Ishikawa (cell line): ENCODE measurements at regions not wholly inside any gene's neighbourhood (a gene's known extent, or its start where the extent isn't known, plus 50 kb on each side); places are given as distances from the start of the nearest gene placed in this dataset.

Experiments used
- CEBPB ChIP-seq: IDR thresholded peaks from 2 replicates; pipeline ENCODE4 v1.6.1; 2012
- CREB1 ChIP-seq: IDR thresholded peaks from 2 replicates; pipeline ENCODE4 v1.6.1; 2012; ENCODE audit warnings: low read depth
- EP300 ChIP-seq: IDR thresholded peaks from 2 replicates; pipeline ENCODE4 v1.6.1; 2012; ENCODE audit warnings: borderline replicate concordance
- FOXM1 ChIP-seq: IDR thresholded peaks from 2 replicates; pipeline ENCODE4 v1.6.1; 2012; ENCODE audit warnings: low read depth, borderline replicate concordance
- MAX ChIP-seq: IDR thresholded peaks from 2 replicates; pipeline ENCODE4 v1.6.1; 2012
- NFIC ChIP-seq: IDR thresholded peaks from 2 replicates; pipeline ENCODE4 v1.6.1; 2012
- RAD21 ChIP-seq: IDR thresholded peaks from 2 replicates; pipeline ENCODE4 v1.6.1; 2012; ENCODE audit warnings: low read depth
- TAF1 ChIP-seq: IDR thresholded peaks from 2 replicates; pipeline ENCODE4 v1.6.1; 2012; ENCODE audit warnings: low read depth, mild to moderate bottlenecking
- TCF12 ChIP-seq: IDR thresholded peaks from 2 replicates; pipeline ENCODE4 v1.6.1; 2012; ENCODE audit warnings: low read depth
- TEAD4 ChIP-seq: IDR thresholded peaks from 2 replicates; pipeline ENCODE4 v1.6.1; 2012
- YY1 ChIP-seq: IDR thresholded peaks from 2 replicates; pipeline ENCODE4 v1.6.1; 2012; ENCODE audit warnings: low read depth
- ZBTB7A ChIP-seq: IDR thresholded peaks from 2 replicates; pipeline ENCODE4 v1.6.1; 2012; ENCODE audit warnings: low read depth
- TF ChIP-seq, protein P1 (sequence below): IDR thresholded peaks from 2 replicates; pipeline ENCODE4 v1.6.1; 2012
- TF ChIP-seq, protein P2 (sequence below): IDR thresholded peaks from 2 replicates; pipeline ENCODE4 v1.6.1; 2012; ENCODE audit warnings: low read depth, mild to moderate bottlenecking

GRCh38 chr13:50153401-50153800, 138.2 kb downstream of the KCNRG start:
- TF ChIP-seq CREB1 = no peak
- TF ChIP-seq, protein P1, sequence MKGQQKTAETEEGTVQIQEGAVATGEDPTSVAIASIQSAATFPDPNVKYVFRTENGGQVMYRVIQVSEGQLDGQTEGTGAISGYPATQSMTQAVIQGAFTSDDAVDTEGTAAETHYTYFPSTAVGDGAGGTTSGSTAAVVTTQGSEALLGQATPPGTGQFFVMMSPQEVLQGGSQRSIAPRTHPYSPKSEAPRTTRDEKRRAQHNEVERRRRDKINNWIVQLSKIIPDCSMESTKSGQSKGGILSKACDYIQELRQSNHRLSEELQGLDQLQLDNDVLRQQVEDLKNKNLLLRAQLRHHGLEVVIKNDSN = no peak
- TF ChIP-seq RAD21 = no peak
- TF ChIP-seq, protein P2, sequence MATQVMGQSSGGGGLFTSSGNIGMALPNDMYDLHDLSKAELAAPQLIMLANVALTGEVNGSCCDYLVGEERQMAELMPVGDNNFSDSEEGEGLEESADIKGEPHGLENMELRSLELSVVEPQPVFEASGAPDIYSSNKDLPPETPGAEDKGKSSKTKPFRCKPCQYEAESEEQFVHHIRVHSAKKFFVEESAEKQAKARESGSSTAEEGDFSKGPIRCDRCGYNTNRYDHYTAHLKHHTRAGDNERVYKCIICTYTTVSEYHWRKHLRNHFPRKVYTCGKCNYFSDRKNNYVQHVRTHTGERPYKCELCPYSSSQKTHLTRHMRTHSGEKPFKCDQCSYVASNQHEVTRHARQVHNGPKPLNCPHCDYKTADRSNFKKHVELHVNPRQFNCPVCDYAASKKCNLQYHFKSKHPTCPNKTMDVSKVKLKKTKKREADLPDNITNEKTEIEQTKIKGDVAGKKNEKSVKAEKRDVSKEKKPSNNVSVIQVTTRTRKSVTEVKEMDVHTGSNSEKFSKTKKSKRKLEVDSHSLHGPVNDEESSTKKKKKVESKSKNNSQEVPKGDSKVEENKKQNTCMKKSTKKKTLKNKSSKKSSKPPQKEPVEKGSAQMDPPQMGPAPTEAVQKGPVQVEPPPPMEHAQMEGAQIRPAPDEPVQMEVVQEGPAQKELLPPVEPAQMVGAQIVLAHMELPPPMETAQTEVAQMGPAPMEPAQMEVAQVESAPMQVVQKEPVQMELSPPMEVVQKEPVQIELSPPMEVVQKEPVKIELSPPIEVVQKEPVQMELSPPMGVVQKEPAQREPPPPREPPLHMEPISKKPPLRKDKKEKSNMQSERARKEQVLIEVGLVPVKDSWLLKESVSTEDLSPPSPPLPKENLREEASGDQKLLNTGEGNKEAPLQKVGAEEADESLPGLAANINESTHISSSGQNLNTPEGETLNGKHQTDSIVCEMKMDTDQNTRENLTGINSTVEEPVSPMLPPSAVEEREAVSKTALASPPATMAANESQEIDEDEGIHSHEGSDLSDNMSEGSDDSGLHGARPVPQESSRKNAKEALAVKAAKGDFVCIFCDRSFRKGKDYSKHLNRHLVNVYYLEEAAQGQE = no peak
- TF ChIP-seq TCF12 = no peak
- TF ChIP-seq CEBPB = no peak
- TF ChIP-seq MAX = no peak
- TF ChIP-seq TAF1 = no peak
- TF ChIP-seq YY1 = no peak
- no peak for TF ChIP-seq EP300
- TF ChIP-seq TEAD4 = no peak
- no peak for TF ChIP-seq FOXM1
- TF ChIP-seq ZBTB7A = no peak
- TF ChIP-seq NFIC = no peak
